Activated naive CD4-positive, alpha-beta T cell treated with anti-CD3 and anti-CD28 coated beads, Interleukin-2, amount 50 U/mL, for 72 hours (primary cell): ENCODE measurements at regions not wholly inside any gene's neighbourhood (a gene's known extent, or its start where the extent isn't known, plus 50 kb on each side); places are given as distances from the start of the nearest gene placed in this dataset.

Experiments used
- ATAC-seq, 2 donors: fragments of 150-1000 bp; cut with Tn5 transposase; 2 replicates each; pipeline ENCODE4 v1.10.0; 2021; ENCODE audit warnings: mild to moderate bottlenecking in 2 of 2, moderate library complexity in 2 of 2
- DNase-seq, 2 donors: peaks; one replicate each; pipeline ENCODE4 v3.0.0; 2021 to 2022; ENCODE audit warnings: low spot score in 2 of 2
- H3K27ac Mint-ChIP-seq, 2 donors: one replicate each; pipeline ENCODE4 v1.8.0; 2022; ENCODE audit warnings: mild to moderate bottlenecking in 2 of 2, mixed read lengths in 2 of 2
- H3K36me3 Mint-ChIP-seq, 2 donors: one replicate each; pipeline ENCODE4 v1.8.0; 2022; ENCODE audit warnings: mixed read lengths in 2 of 2
- H3K9me3 Mint-ChIP-seq, 2 donors: one replicate each; pipeline ENCODE4 v1.8.0; 2022; ENCODE audit warnings: mixed read lengths in 2 of 2

DNA sequence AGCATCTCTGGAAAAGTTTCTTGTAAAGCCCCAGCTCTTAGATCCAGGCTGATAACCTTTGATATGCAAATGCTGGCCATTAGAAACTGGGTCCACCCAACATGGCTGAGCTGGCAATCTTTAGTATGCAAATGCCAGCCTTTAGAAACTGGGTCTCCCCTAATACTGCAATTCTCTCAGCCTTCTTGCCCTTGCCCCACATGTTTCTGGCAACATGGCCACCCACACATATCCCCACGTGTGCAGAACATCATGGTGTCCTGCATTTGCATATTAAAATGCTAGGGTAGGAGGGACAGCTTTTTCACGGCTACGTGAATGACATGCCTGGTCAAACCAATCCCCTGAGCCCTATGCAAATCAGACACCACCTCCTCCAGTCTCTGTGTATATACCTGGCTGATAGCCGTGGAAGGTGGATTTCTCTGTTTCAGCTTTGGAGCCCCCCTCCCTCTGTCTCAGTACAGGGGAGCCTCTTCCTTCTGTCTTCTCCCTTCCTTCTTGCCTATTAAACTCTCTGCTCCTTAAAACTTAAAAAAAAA is 344.0 kb upstream of the NWD2 start:
- DNase-seq (no peak), ATAC-seq (no peak)
- Mint-ChIP-seq H3K36me3 (no peaks in the 10 kb centered on the region), H3K27ac (no peak overlapping the region), H3K9me3 (peaks cover 0 to 9% of the 10 kb centered on the region in 2 donors)

DNA sequence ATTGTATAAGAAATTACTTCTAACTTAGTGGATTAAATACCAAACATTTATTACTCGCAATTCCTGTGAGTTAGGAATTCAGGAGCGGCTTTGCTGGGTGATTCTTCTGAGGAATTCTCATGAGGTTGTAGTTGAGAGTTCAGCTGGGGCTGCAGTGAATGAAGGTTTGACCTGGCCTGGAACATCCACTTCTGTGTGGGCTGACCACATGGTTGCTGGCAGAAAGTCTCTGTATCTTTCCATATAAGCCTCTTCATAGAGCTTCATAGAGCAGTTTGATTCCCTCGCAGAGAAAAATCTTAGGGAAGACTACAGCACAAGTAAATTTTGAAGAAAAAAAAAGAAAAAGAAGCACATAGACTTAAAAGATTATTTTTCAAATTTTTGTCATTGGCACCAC is 339.7 kb upstream of the NWD2 start:
- DNase-seq = no peak
- H3K9me3 Mint-ChIP-seq = peaks cover 0 to 4% of the 10 kb centered on the region in 2 donors
- no peak for ATAC-seq
- H3K36me3 Mint-ChIP-seq = no peaks in the 10 kb centered on the region
- no peak overlapping the region for H3K27ac Mint-ChIP-seq

DNA sequence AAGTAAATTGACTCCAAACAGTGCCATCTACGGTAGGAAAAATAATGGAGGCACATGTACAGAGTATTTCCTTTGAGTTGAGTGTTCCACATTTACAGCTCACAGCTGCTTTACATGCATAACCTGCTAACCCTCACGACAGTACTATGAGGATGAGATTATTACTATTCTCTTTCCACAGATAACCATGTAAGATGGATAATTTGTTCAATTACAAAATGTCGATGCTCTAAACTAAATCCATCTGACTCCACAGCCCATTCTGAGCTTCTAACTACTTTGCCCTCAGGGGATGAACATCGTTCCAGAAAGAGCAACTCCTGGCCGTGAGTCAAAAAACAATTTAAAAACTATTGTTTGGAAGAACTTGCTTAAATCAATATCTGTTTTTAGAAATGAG is 330.4 kb upstream of the NWD2 start:
- H3K27ac Mint-ChIP-seq = no peak overlapping the region
- ATAC-seq (no peak), DNase-seq (no peak)
- no peaks in the 10 kb centered on the region for H3K36me3 Mint-ChIP-seq
- H3K9me3 Mint-ChIP-seq = no peaks in the 10 kb centered on the region

DNA sequence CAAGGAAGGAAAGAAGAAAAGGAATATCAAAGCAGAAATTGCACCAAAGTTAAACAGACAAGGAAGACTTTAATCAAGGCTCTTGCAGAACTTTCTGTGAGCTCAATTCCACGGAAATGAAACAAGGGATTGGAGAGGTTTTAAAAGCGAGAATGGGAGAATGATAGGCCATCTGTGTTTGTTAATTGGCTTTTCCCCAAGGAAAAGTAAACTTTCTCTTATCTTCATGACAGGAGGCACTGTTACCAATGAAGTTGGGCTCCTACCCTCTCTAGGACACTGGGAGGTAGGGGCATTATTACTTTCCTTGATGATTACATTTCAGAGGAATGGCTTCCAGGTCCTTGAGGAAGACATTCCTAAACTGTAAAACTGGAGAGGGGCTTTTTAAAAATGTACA is 328.8 kb upstream of the NWD2 start:
- DNase-seq (no peak), ATAC-seq (no peak)
- H3K36me3 Mint-ChIP-seq = no peaks in the 10 kb centered on the region
- no peaks in the 10 kb centered on the region for H3K9me3 Mint-ChIP-seq
- H3K27ac Mint-ChIP-seq = no peak overlapping the region

DNA sequence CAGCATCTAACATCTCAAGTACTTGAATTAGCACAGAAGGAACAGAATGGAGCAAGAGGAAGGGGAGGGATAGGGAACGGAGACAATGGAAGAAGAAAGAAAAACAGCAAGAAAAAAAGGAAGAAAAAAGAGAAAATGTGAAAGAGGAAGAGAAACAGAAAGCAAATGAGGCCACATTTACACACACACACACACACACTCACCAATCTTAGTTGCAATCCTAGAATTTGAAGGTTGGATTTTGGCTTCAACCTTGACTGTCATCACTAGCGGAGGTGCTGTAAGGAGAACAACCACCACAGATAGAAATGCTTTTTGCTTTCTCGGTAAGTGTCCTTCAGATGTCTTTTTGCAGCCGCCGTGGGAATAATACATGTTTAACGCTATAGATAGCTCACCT is 327.1 kb upstream of the NWD2 start:
- no peak for ATAC-seq
- no peak overlapping the region for H3K27ac Mint-ChIP-seq
- H3K9me3 Mint-ChIP-seq = no peaks in the 10 kb centered on the region
- no peaks in the 10 kb centered on the region for H3K36me3 Mint-ChIP-seq
- no peak for DNase-seq

DNA sequence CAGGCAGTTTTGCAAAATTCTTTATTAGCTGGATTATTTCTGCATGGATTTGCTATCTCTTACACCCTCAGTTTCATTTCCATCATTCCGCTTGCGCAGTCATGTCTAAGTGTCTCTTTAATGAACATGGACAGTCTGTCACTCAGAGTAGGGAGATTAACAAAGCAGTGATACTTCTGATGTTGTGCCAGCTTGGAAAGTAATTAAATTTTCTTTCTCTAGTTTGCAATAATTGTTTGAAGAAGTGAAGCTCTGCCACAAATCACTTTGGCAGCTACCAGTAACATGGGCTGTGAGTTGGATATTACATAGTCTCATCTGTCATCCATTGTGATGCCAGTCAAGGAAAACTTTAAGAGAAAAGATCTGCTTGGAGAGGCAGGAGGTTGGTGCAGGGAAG is 324.8 kb upstream of the NWD2 start:
- ATAC-seq = no peak
- H3K27ac Mint-ChIP-seq = no peak overlapping the region
- H3K9me3 Mint-ChIP-seq = no peaks in the 10 kb centered on the region
- H3K36me3 Mint-ChIP-seq = no peaks in the 10 kb centered on the region
- DNase-seq = no peak

DNA sequence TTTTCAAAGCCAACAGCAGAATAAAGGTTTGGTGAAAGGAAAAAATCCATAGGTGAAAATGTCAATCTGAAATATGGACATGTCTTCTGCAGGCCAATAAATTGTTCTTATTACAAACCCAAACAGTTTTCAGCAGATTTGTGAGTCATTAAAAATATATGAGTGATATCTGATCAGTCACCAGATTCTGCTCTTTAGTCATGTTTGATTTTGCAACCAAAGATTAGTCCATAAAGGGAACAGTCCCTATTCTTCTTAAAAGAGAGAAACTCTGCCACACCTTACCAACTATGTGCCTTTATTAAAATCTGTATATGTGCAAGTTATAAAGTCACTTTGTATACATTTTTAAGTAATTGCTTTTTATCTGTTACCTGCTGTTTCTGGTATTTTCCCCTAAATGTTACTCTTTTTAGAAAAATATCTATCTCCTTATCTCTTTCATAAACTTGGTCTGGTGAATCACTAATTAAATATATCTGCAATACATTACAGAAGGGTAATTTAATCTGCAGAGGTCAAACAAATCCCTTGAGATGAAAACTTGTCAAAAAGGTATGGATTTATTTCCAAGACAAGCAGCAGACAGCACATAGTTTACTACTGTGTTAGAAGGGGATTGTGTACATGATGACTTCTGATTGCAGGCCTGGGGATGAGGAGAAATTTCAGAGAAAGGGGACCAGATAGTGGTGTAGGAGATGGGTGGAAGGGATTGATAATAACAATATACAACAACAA is 322.9 kb upstream of the NWD2 start:
- DNase-seq = no peak
- Mint-ChIP-seq H3K36me3 (no peaks in the 10 kb centered on the region), H3K9me3 (no peaks in the 10 kb centered on the region), H3K27ac (no peak overlapping the region)
- no peak for ATAC-seq

DNA sequence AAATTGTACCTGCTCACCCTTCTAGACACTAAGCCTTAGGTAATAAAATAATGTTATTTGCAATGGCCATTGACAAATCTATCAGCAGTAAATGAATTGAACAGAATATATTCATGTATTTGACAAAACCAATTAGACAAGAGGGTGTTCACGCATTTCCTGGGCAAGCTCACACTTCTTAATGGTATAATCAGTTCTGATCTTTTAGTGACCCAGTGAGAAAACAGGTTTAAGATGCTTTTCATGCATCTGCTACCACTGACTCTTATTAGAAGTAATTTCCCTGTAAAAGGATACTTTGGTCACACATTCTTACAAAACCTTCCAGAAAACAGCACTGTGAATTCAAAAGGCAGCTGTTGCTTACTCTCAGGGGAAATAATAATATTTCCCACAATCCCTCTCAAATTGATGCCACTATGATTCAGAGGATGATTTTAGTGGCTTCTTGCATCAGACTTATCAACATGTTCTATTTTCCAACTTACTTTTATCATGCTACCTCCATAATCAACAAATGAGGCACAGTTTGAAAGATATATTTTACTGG is 313.9 kb upstream of the NWD2 start:
- H3K9me3 Mint-ChIP-seq = peaks cover 0 to 7% of the 10 kb centered on the region in 2 donors
- no peak for ATAC-seq
- no peak for DNase-seq
- H3K36me3 Mint-ChIP-seq = no peaks in the 10 kb centered on the region
- H3K27ac Mint-ChIP-seq = no peak overlapping the region

DNA sequence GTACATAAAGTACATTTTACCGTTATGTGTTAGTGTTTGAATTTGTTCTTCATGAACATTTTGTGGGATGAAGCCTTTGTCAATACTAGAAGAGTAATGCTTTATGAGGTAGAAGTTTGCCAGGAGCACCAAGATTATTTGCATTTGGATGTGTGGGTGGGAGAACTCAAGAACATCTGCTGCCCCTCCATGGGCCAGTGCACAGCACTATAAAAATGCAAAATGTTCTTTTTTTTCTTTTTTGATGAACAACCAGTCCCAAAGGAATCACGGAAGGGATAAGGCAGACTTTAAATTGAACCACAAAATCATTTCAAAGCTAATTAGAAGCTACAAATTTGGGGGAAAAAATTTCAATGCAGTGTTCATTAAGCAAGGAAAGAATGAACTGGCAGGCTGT is 300.3 kb upstream of the NWD2 start:
- Mint-ChIP-seq H3K36me3 (no peaks in the 10 kb centered on the region), H3K27ac (no peak overlapping the region), H3K9me3 (peaks cover 0 to 4% of the 10 kb centered on the region in 2 donors)
- DNase-seq (no peak), ATAC-seq (no peak)

DNA sequence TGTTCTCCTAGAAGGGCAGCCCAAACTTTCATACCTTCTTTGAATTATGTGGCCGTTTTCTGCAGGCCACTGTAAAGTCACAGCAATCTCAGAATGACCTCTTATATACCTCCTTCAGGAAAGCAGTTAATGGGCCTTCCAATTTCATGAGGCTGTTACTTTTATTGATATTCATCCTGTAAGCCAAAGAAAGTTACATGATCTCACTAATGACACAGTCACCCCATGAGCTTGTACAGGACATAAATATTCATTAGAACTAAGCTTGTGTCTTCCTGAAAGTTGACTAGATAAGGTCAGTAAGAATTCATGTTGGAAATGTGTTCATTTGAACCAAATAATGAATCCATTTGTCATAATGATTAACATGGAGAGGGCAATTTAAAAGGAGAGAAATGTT is 283.1 kb upstream of the NWD2 start:
- Mint-ChIP-seq H3K9me3 (no peaks in the 10 kb centered on the region), H3K27ac (no peak overlapping the region), H3K36me3 (no peaks in the 10 kb centered on the region)
- no peak for ATAC-seq
- no peak for DNase-seq

DNA sequence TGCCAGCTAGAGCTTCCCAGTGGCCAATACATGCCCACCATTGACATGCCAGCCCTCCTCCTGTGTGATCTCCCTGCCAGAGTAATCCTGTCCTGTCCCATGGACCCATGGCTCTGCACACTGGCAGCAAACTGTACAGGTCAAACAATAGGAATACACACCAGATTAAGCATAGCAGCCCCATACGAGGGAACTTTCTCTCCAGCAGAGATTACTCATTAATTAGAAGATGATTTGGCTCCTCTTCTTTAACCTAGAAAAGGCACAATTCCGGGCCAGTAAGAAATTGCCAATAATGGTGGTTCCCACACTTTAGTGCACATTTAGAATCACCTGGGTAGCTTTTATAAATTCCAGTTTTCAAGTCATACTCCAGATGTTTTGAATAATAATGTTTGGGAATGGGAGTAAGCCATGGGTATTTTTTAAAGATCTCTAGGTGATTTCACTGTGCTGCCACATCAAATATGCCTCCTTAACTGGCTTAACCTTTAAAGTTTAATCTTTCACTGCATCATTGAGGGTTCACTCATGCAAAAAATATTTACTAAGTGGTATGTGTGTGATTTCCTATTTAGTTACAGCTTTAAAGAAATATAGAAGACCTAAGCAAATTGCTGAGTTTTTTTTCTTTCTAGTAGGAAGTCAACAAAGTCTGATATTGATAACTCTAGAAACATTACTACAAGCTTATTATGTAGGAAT is 277.6 kb upstream of the NWD2 start:
- Mint-ChIP-seq H3K9me3 (peaks cover 0 to 1% of the 10 kb centered on the region in 2 donors), H3K36me3 (no peaks in the 10 kb centered on the region), H3K27ac (no peak overlapping the region)
- no peak for ATAC-seq
- no peak for DNase-seq

DNA sequence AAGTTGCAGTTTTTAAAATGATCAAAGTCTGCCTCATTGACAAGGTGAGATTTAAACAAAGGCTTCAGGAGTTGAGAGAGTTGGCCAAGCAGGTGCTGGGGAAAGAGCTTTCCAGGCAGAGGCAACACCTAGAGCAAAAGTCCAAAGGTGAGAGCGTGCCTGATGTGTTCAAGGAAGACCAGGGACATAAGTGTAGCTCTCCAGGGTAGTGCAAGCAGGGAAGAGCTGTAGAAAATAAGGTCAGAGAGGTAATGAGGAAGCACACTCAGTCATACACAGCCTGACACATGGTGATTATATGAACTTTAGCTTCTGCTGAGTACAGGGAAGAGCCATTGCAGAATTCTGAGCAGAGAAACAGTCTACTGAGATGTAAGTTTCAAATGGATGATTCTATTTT is 265.0 kb upstream of the NWD2 start:
- no peak overlapping the region for H3K27ac Mint-ChIP-seq
- H3K9me3 Mint-ChIP-seq = peaks cover 0 to 8% of the 10 kb centered on the region in 2 donors
- DNase-seq (no peak), ATAC-seq (no peak)
- peaks cover 0 to 5% of the 10 kb centered on the region in 2 donors for H3K36me3 Mint-ChIP-seq

DNA sequence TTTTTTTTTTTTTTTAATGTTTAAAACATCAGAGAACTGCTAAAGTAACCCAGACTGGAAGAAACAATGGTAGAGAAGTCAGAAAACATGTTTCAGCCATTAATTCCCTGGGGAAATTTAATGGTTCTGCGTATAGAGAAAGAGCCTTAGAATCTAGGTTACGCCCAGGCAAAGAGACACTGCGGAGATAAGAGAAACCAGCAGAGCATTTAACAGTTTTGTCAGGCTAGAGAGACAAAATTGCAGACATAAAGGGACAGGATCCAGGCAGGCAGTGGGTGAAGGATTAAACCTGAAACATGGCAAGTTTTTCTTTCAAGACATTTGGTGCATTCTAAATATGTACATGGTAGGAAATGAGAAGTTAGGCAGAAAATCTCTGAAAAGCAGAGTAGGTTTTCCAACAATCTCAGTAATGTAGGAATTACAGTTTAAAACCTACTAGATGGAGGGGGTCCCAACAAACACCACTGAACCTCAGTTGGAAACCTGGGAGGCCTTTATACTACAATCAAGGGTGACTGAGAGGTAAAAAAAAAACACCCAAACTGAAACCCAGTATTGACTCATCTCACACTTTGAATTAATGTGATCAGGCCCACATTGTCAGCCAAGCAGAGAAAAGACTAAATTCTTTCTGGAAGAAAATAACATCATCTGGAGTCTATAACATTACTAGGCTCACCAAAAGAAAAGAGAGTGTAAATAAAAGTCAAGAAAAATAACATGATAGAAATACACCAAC is 254.2 kb upstream of the NWD2 start:
- DNase-seq (no peak), ATAC-seq (no peak)
- no peaks in the 10 kb centered on the region for H3K36me3 Mint-ChIP-seq
- H3K27ac Mint-ChIP-seq = no peak overlapping the region
- H3K9me3 Mint-ChIP-seq = peaks cover 3 to 4% of the 10 kb centered on the region in 2 donors

DNA sequence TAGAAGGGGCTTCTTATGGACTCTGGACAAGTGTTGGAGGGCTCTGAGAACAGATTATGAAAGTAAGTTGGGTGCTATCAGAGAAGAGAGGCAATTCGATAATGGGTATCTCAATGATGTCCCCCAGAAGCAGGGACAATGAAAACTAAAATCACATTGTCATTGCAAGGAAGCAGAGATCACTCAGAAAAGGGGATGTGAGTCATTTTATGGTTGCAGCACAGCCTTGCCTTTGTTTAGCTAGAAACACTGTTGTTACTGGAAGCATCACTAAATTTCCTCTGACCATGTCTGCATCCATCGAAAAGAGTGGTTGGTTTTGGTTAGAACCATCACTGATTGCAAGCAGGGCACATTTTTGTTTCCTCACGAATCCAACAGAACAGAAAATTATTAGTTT is 246.8 kb upstream of the NWD2 start:
- Mint-ChIP-seq H3K27ac (peak overlapping the region in 1 of 2 donors; percentile 13), H3K9me3 (peaks cover 0 to 8% of the 10 kb centered on the region in 2 donors), H3K36me3 (no peaks in the 10 kb centered on the region)
- DNase-seq (no peak), ATAC-seq (peak in 1 of 2 donors; percentile 56)

DNA sequence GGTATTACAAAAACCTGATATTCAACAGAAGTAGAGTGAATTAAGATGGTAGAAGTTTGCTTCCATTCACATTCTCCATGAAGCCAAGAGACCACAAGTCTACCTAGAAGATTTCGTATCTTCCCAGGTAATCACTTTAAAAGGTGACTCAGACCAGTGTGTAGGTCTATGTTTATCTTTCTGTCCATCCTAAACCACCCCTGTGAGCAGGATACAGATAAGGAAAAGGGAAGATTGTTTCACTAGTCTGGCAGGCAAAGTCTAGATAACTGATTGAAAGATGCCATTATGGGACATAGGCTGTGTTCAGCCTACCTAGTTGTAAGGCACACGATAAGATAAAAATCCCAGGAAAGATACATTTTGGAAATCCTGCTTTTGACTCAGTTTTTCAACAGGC is 244.3 kb upstream of the NWD2 start:
- DNase-seq (no peak), ATAC-seq (no peak)
- Mint-ChIP-seq H3K9me3 (peaks cover 0 to 18% of the 10 kb centered on the region in 2 donors), H3K27ac (no peak overlapping the region), H3K36me3 (no peaks in the 10 kb centered on the region)

DNA sequence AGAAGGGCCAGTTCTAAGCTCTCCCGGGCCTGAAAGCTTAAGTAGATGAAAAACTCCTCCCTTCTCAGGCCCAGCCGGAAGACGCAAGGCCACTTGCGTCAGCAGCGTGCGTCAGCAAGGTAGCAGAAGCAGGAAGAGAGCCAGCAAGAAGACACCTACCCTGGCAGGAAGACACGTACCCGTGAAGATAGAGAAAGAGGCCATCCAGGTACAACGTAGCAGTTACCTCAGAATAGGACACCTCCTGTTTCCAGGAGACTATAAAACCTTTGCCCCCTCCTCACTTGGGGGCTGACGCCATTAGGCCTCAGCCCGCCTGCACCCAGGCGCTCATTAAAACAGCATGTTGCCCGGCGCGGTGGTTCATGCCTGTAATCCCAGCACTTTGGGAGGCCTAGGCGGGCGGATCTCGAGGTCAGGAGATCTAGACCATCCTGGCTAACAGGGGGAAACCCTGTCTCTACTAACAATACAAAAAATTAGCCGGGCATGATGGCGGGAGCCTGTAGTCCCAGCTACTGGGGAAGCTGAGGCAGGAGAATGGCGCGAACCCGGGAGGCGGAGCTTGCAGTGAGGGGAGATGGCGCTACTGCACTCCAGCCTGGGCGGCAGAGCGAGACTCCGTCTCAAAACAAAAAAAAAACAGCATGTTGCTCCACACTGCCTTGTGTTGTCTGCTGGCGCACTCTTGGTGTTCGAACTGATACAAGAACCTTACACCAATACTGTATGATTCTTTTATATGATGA is 242.7 kb upstream of the NWD2 start:
- H3K27ac Mint-ChIP-seq = no peak overlapping the region
- no peaks in the 10 kb centered on the region for H3K36me3 Mint-ChIP-seq
- ATAC-seq = no peak
- no peak for DNase-seq
- H3K9me3 Mint-ChIP-seq = peaks cover 4 to 24% of the 10 kb centered on the region in 2 donors
